ENCODE measurements at regions not wholly inside any gene's neighbourhood (a gene's known extent, or its start where the extent isn't known, plus 50 kb on each side); places are given as distances from the start of the nearest gene placed in this dataset.

DNA sequence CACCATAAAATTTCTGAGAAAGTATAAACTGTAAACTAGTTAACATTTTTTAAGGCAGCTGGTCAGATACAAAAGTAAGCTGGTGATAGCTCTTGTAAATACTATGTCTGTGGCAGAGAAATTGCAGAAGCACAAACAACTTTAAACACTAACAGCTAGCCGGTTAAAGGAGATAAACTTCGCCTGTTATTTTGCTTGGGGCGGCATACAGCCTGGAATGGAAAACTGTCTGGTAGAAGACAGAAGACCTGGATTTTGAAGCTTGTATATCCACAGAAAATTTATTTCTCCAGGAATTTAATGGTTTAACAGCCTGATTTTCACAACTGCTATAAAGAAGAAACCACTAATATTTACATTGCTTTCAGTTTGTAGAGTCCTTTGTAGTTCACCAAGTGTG lies 65.3 kb upstream of the FIBIN start:
- TF ChIP-seq, protein P1, sequence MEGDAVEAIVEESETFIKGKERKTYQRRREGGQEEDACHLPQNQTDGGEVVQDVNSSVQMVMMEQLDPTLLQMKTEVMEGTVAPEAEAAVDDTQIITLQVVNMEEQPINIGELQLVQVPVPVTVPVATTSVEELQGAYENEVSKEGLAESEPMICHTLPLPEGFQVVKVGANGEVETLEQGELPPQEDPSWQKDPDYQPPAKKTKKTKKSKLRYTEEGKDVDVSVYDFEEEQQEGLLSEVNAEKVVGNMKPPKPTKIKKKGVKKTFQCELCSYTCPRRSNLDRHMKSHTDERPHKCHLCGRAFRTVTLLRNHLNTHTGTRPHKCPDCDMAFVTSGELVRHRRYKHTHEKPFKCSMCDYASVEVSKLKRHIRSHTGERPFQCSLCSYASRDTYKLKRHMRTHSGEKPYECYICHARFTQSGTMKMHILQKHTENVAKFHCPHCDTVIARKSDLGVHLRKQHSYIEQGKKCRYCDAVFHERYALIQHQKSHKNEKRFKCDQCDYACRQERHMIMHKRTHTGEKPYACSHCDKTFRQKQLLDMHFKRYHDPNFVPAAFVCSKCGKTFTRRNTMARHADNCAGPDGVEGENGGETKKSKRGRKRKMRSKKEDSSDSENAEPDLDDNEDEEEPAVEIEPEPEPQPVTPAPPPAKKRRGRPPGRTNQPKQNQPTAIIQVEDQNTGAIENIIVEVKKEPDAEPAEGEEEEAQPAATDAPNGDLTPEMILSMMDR (IDR thresholded peaks at IDR 0.05; ENCODE audit: low read depth, low read length): no peak
- TF ChIP-seq EZH2phosphoT487 (IDR thresholded peaks at IDR 0.05; ENCODE audit: low read depth): no peak
